ENCODE measurements at regions not wholly inside any gene's neighbourhood (a gene's known extent, or its start where the extent isn't known, plus 50 kb on each side); places are given as distances from the start of the nearest gene placed in this dataset.

- H3K36me3 ChIP-seq (ENCODE audit: control insufficient read depth in 3 of 3, insufficient read depth in 3 of 3, low read length in 3 of 3), result peaks cover 5 to 18% (median 11%) of the 10 kb centered on the region in 3 donors
- H3K4me3 ChIP-seq (ENCODE audit: low read length in 3 of 3), result no peak overlapping the region
- H3K27ac ChIP-seq (ENCODE audit: low read depth, low read length), result no peak overlapping the region
- no peak overlapping the region for H3K9ac ChIP-seq (ENCODE audit: low read depth in 1 of 3, low read length in 3 of 3)
- H3K27me3 ChIP-seq (ENCODE audit: control insufficient read depth in 3 of 3, insufficient read depth in 3 of 3, low read length in 3 of 3), result no peaks in the 10 kb centered on the region
- H3K9me3 ChIP-seq (ENCODE audit: control insufficient read depth in 3 of 3, low read length in 3 of 3), result no peaks in the 10 kb centered on the region
- peaks cover 3 to 5% (median 5%) of the 10 kb centered on the region in 3 donors for H3K4me1 ChIP-seq (ENCODE audit: control insufficient read depth in 3 of 3, insufficient read depth in 3 of 3, low read length in 3 of 3)
Observed at GRCh38 chr9:727767-728166, 113.7 kb upstream of the DMRT1 start.

GRCh38 chr9:728535-728934, 113.0 kb upstream of the DMRT1 start:
- H3K4me1 ChIP-seq (ENCODE audit: control insufficient read depth in 3 of 3, insufficient read depth in 3 of 3, low read length in 3 of 3), result peaks cover 0 to 5% (median 3%) of the 10 kb centered on the region in 3 donors
- no peaks in the 10 kb centered on the region for H3K27me3 ChIP-seq (ENCODE audit: control insufficient read depth in 3 of 3, insufficient read depth in 3 of 3, low read length in 3 of 3)
- H3K4me3 ChIP-seq (ENCODE audit: low read length in 3 of 3), result no peak overlapping the region
- no peak overlapping the region for H3K9ac ChIP-seq (ENCODE audit: low read depth in 1 of 3, low read length in 3 of 3)
- H3K27ac ChIP-seq (ENCODE audit: low read depth, low read length), result no peak overlapping the region
- H3K9me3 ChIP-seq (ENCODE audit: control insufficient read depth in 3 of 3, low read length in 3 of 3), result no peaks in the 10 kb centered on the region
- H3K36me3 ChIP-seq (ENCODE audit: control insufficient read depth in 3 of 3, insufficient read depth in 3 of 3, low read length in 3 of 3), result peaks cover 5 to 18% (median 11%) of the 10 kb centered on the region in 3 donors

DNA sequence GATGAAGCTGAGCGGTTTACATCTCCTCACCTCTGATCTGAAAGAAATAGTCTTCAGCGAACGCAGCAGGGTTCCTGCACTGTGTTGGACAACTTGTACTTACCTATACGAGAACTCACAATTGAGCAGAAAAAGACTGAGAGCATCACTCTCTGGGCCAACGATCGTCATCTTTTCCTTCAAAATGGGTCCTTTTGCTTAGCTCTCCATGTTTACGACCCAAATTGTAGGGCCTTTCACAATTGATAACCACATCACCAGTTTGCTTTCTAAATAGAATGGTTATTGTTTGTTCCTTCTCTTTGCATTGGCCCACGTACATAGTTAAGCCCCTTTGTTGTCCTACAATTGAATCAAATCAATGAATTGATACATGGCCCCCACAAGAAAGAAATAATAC, 110.0 kb upstream of the DMRT1 start:
- no peak overlapping the region for H3K4me3 ChIP-seq (ENCODE audit: low read length in 3 of 3)
- H3K36me3 ChIP-seq (ENCODE audit: control insufficient read depth in 3 of 3, insufficient read depth in 3 of 3, low read length in 3 of 3), result peaks cover 5 to 21% (median 18%) of the 10 kb centered on the region in 3 donors
- no peak overlapping the region for H3K9ac ChIP-seq (ENCODE audit: low read depth in 1 of 3, low read length in 3 of 3)
- H3K27me3 ChIP-seq (ENCODE audit: control insufficient read depth in 3 of 3, insufficient read depth in 3 of 3, low read length in 3 of 3), result no peaks in the 10 kb centered on the region
- no peaks in the 10 kb centered on the region for H3K9me3 ChIP-seq (ENCODE audit: control insufficient read depth in 3 of 3, low read length in 3 of 3)
- no peak overlapping the region for H3K27ac ChIP-seq (ENCODE audit: low read depth, low read length)
- peaks cover 10 to 25% (median 14%) of the 10 kb centered on the region in 3 donors for H3K4me1 ChIP-seq (ENCODE audit: control insufficient read depth in 3 of 3, insufficient read depth in 3 of 3, low read length in 3 of 3)

DNA sequence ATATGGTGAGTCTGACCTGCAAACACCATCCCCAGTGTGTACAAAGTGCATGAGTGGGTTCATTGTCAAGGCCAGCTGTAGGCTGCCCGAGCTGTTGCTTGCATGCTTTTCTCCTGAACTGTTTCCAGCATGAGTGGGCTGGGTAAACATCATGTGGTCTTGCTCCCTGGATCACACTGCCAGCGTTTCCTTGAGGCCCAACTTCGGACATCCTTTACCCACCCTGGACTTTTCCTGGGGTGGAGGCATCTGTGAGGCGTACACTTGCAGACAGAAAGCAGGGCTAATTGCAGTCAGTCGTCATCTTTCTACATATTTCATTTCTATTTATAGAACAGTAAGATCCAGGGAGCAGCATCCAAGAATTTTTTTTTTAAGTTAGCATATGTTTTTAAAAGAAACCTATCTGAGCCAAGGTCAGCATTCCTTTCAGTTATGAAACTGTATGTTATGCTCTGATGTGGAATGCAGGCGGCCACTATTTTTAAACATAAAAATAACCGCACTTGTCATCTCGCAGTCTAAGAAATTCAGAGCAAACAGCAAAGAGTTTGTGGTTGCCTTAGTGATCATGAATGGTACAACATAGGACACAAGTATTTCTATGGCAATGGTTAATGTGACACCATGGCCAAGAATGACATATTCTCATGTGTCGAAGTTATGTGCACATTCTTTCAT, 106.5 kb upstream of the DMRT1 start:
- H3K27me3 ChIP-seq (ENCODE audit: control insufficient read depth in 3 of 3, insufficient read depth in 3 of 3, low read length in 3 of 3), result no peaks in the 10 kb centered on the region
- H3K4me1 ChIP-seq (ENCODE audit: control insufficient read depth in 3 of 3, insufficient read depth in 3 of 3, low read length in 3 of 3), result peaks cover 24 to 54% (median 31%) of the 10 kb centered on the region in 3 donors
- H3K36me3 ChIP-seq (ENCODE audit: control insufficient read depth in 3 of 3, insufficient read depth in 3 of 3, low read length in 3 of 3), result peaks cover 10 to 37% (median 29%) of the 10 kb centered on the region in 3 donors
- peak overlapping the region in 1 of 3 donors; percentile 25 for H3K9ac ChIP-seq (ENCODE audit: low read depth in 1 of 3, low read length in 3 of 3)
- peak overlapping the region in 2 of 3 donors; percentile 17 to 30 for H3K4me3 ChIP-seq (ENCODE audit: low read length in 3 of 3)
- no peaks in the 10 kb centered on the region for H3K9me3 ChIP-seq (ENCODE audit: control insufficient read depth in 3 of 3, low read length in 3 of 3)
- peak overlapping the region; percentile 45 for H3K27ac ChIP-seq (ENCODE audit: low read depth, low read length)

GRCh38 chr9:737400-738120, 103.9 kb upstream of the DMRT1 start:
- H3K4me1 ChIP-seq (ENCODE audit: control insufficient read depth in 3 of 3, insufficient read depth in 3 of 3, low read length in 3 of 3), result peaks cover 24 to 58% (median 31%) of the 10 kb centered on the region in 3 donors
- H3K9ac ChIP-seq (ENCODE audit: low read depth in 1 of 3, low read length in 3 of 3), result no peak overlapping the region
- peak overlapping the region; percentile 80 for H3K27ac ChIP-seq (ENCODE audit: low read depth, low read length)
- no peaks in the 10 kb centered on the region for H3K27me3 ChIP-seq (ENCODE audit: control insufficient read depth in 3 of 3, insufficient read depth in 3 of 3, low read length in 3 of 3)
- no peak overlapping the region for H3K4me3 ChIP-seq (ENCODE audit: low read length in 3 of 3)
- no peaks in the 10 kb centered on the region for H3K9me3 ChIP-seq (ENCODE audit: control insufficient read depth in 3 of 3, low read length in 3 of 3)
- H3K36me3 ChIP-seq (ENCODE audit: control insufficient read depth in 3 of 3, insufficient read depth in 3 of 3, low read length in 3 of 3), result peaks cover 24 to 42% (median 40%) of the 10 kb centered on the region in 3 donors

GRCh38 chr9:738209-738915, 103.1 kb upstream of the DMRT1 start:
- Histone ChIP-seq H3K27me3 (ENCODE audit: control insufficient read depth in 3 of 3, insufficient read depth in 3 of 3, low read length in 3 of 3) (no peaks in the 10 kb centered on the region), H3K27ac (ENCODE audit: low read depth, low read length) (peak overlapping the region; percentile 80), H3K4me1 (ENCODE audit: control insufficient read depth in 3 of 3, insufficient read depth in 3 of 3, low read length in 3 of 3) (peaks cover 24 to 61% (median 31%) of the 10 kb centered on the region in 3 donors), H3K4me3 (ENCODE audit: low read length in 3 of 3) (peak overlapping the region in 1 of 3 donors; percentile 18), H3K9ac (ENCODE audit: low read depth in 1 of 3, low read length in 3 of 3) (no peak overlapping the region), H3K36me3 (ENCODE audit: control insufficient read depth in 3 of 3, insufficient read depth in 3 of 3, low read length in 3 of 3) (peaks cover 31 to 49% (median 47%) of the 10 kb centered on the region in 3 donors), H3K9me3 (ENCODE audit: control insufficient read depth in 3 of 3, low read length in 3 of 3) (no peaks in the 10 kb centered on the region)

GRCh38 chr9:739362-739761, 102.1 kb upstream of the DMRT1 start:
- Histone ChIP-seq H3K4me3 (ENCODE audit: low read length in 3 of 3) (no peak overlapping the region), H3K4me1 (ENCODE audit: control insufficient read depth in 3 of 3, insufficient read depth in 3 of 3, low read length in 3 of 3) (peaks cover 28 to 62% (median 34%) of the 10 kb centered on the region in 3 donors), H3K27ac (ENCODE audit: low read depth, low read length) (peak overlapping the region; percentile 80), H3K27me3 (ENCODE audit: control insufficient read depth in 3 of 3, insufficient read depth in 3 of 3, low read length in 3 of 3) (no peaks in the 10 kb centered on the region), H3K9ac (ENCODE audit: low read depth in 1 of 3, low read length in 3 of 3) (no peak overlapping the region), H3K36me3 (ENCODE audit: control insufficient read depth in 3 of 3, insufficient read depth in 3 of 3, low read length in 3 of 3) (peaks cover 36 to 57% (median 47%) of the 10 kb centered on the region in 3 donors), H3K9me3 (ENCODE audit: control insufficient read depth in 3 of 3, low read length in 3 of 3) (no peaks in the 10 kb centered on the region)

DNA sequence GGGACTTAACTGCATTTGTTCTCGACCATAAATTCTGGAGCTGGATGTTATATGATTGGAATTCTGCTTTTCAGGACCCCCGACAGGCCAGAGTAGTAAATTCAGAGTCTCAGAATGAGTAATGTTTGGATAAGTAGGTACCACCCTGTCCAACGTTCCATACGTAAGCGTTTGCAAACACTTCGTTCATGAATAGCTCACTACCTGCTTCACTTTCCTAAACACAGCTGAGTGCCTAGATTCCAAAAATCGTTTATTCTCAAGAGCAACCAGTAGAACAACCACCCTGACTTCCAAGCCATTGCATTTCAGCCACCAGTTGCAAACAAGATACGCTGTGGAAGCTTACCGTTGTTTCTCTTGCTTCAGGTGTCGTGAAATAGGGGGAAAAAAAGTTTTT, 101.3 kb upstream of the DMRT1 start:
- Histone ChIP-seq H3K9ac (ENCODE audit: low read depth in 1 of 3, low read length in 3 of 3) (no peak overlapping the region), H3K9me3 (ENCODE audit: control insufficient read depth in 3 of 3, low read length in 3 of 3) (no peaks in the 10 kb centered on the region), H3K4me3 (ENCODE audit: low read length in 3 of 3) (no peak overlapping the region), H3K4me1 (ENCODE audit: control insufficient read depth in 3 of 3, insufficient read depth in 3 of 3, low read length in 3 of 3) (peaks cover 29 to 63% (median 35%) of the 10 kb centered on the region in 3 donors), H3K27ac (ENCODE audit: low read depth, low read length) (no peak overlapping the region), H3K36me3 (ENCODE audit: control insufficient read depth in 3 of 3, insufficient read depth in 3 of 3, low read length in 3 of 3) (peaks cover 36 to 58% (median 46%) of the 10 kb centered on the region in 3 donors), H3K27me3 (ENCODE audit: control insufficient read depth in 3 of 3, insufficient read depth in 3 of 3, low read length in 3 of 3) (no peaks in the 10 kb centered on the region)

- Histone ChIP-seq H3K36me3 (ENCODE audit: control insufficient read depth in 3 of 3, insufficient read depth in 3 of 3, low read length in 3 of 3) (peaks cover 31 to 52% (median 42%) of the 10 kb centered on the region in 3 donors), H3K9me3 (ENCODE audit: control insufficient read depth in 3 of 3, low read length in 3 of 3) (no peaks in the 10 kb centered on the region), H3K4me1 (ENCODE audit: control insufficient read depth in 3 of 3, insufficient read depth in 3 of 3, low read length in 3 of 3) (peaks cover 35 to 59% (median 38%) of the 10 kb centered on the region in 3 donors), H3K9ac (ENCODE audit: low read depth in 1 of 3, low read length in 3 of 3) (no peak overlapping the region), H3K27ac (ENCODE audit: low read depth, low read length) (no peak overlapping the region), H3K27me3 (ENCODE audit: control insufficient read depth in 3 of 3, insufficient read depth in 3 of 3, low read length in 3 of 3) (no peaks in the 10 kb centered on the region), H3K4me3 (ENCODE audit: low read length in 3 of 3) (no peak overlapping the region)
Observed at GRCh38 chr9:742104-742503, 99.4 kb upstream of the DMRT1 start.
